ENCODE measurements at regions not wholly inside any gene's neighbourhood (a gene's known extent, or its start where the extent isn't known, plus 50 kb on each side); places are given as distances from the start of the nearest gene placed in this dataset.

DNA sequence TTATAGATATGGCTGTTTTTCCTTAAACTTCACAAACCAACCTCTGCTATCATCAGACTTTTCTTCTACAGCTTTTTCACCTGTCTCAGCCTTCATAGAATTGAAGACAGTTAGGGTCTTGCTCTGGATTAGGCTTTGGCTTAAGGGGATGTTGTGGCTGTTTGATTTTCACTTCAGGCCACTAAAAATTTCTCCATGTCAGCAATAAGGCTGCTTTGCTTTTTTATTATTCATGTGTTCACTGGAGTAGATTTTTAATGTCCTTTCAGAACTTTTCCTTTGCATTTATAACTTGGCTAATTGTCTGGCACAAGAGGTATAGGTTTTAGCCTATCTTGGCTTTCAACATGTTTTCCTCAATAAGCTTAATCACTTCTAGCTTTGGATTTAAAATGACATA lies 392.6 kb downstream of the RFPL4B start:
- no peak for FAIRE-seq
- POLR2A ChIA-PET, result no interaction called here

GRCh38 chr6:112743323-112743722 lies 396.2 kb downstream of the RFPL4B start:
- Histone ChIP-seq H3K27ac (no peak overlapping the region), H3K4me3 (no peak overlapping the region), H3K9me3 (no peaks in the 10 kb centered on the region), H3K4me1 (no peaks in the 10 kb centered on the region), H3K4me2 (no peak overlapping the region)
- TF ChIP-seq BCL3 (IDR thresholded peaks at IDR 0.05), result no peak
- TF ChIP-seq POLR2AphosphoS2 (conservative IDR thresholded peaks at IDR 0.05; ENCODE audit: low read length), result no peak
- no peak for TF ChIP-seq ZC3H11A (IDR thresholded peaks at IDR 0.05)
- TF ChIP-seq, protein P1, sequence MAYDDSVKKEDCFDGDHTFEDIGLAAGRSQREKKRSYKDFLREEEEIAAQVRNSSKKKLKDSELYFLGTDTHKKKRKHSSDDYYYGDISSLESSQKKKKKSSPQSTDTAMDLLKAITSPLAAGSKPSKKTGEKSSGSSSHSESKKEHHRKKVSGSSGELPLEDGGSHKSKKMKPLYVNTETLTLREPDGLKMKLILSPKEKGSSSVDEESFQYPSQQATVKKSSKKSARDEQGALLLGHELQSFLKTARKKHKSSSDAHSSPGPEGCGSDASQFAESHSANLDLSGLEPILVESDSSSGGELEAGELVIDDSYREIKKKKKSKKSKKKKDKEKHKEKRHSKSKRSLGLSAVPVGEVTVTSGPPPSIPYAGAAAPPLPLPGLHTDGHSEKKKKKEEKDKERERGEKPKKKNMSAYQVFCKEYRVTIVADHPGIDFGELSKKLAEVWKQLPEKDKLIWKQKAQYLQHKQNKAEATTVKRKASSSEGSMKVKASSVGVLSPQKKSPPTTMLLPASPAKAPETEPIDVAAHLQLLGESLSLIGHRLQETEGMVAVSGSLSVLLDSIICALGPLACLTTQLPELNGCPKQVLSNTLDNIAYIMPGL (CRISPR knock-in tag; IDR thresholded peaks at IDR 0.05; ENCODE audit: borderline replicate concordance), result no peak
- TF ChIP-seq JUNB (IDR thresholded peaks at IDR 0.05), result no peak
- CTCF ChIA-PET, result no interaction called here
- POLR2A ChIA-PET, result no interaction called here
- 78% methylated on average over 1 of the region's 1 CpG for WGBS (ENCODE audit: missing lambda C conversion rate)
- DNase-seq (ENCODE audit: low read depth in 1 of 2, low spot score in 1 of 2) (no peak), FAIRE-seq (no peak), ATAC-seq (no peak)

More for the DNA sequence above, 392.6 kb downstream of the RFPL4B start:
- CTCF ChIA-PET, result no interaction called here
- Histone ChIP-seq H3K27ac (no peak overlapping the region), H3K4me2 (no peak overlapping the region), H3K9me3 (no peaks in the 10 kb centered on the region), H3K4me3 (no peak overlapping the region), H3K4me1 (no peaks in the 10 kb centered on the region)
- TF ChIP-seq MAFK (IDR thresholded peaks at IDR 0.05; ENCODE audit: partially characterized antibody), result peak; percentile 39
- no peak for TF ChIP-seq ZSCAN20 (CRISPR knock-in tag; IDR thresholded peaks at IDR 0.05)
- TF ChIP-seq MYC (IDR thresholded peaks at IDR 0.05; ENCODE audit: borderline replicate concordance, low read length), result no peak
- no peak for DNase-seq (ENCODE audit: low read depth in 1 of 2, low spot score in 1 of 2)
- no peak for ATAC-seq

DNA sequence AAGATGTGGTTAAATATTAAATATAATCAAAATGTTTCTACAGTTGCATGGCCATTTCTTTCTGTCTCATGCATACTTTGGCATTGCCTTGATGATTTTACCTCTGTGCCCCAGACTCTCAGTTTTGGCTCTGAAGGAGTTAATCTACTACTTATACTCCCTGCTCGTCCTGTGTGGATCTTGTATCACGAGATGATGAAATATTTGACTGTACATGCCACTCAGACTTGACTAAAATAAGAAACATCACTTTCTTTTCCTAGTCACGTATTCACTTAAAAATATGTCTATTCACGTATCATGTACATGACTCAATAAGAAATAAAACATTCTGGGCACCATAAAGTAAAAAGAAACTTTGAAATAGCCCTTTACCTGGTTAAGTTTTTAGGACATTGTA lies 397.7 kb downstream of the RFPL4B start:
- no peak for ATAC-seq
- 33% methylated on average over 4 of the region's 4 CpGs for WGBS (ENCODE audit: missing lambda C conversion rate)
- CTCF ChIA-PET, result no interaction called here
- POLR2A ChIA-PET, result no interaction called here
- Histone ChIP-seq H3K27ac (no peak overlapping the region), H3K4me3 (no peak overlapping the region), H3K4me2 (no peak overlapping the region), H3K9me3 (no peaks in the 10 kb centered on the region), H3K4me1 (no peaks in the 10 kb centered on the region)
- FAIRE-seq, result no peak
- TF ChIP-seq BHLHE40 (IDR thresholded peaks at IDR 0.05; ENCODE audit: low read depth, low read length) (no peak), PHF8 (IDR thresholded peaks at IDR 0.05; ENCODE audit: borderline replicate concordance, low read depth) (no peak), HES2 (IDR thresholded peaks at IDR 0.05) (no peak), NPAS2 (CRISPR knock-in tag; IDR thresholded peaks at IDR 0.05; ENCODE audit: borderline replicate concordance) (no peak), CBX8 (IDR thresholded peaks at IDR 0.05) (no peak), RARB (CRISPR knock-in tag; IDR thresholded peaks at IDR 0.05) (no peak)
- TF ChIP-seq, protein P2, sequence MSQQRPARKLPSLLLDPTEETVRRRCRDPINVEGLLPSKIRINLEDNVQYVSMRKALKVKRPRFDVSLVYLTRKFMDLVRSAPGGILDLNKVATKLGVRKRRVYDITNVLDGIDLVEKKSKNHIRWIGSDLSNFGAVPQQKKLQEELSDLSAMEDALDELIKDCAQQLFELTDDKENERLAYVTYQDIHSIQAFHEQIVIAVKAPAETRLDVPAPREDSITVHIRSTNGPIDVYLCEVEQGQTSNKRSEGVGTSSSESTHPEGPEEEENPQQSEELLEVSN (IDR thresholded peaks at IDR 0.05; ENCODE audit: borderline replicate concordance, low read depth), result no peak
- DNase-seq (ENCODE audit: low read depth in 1 of 2, low spot score in 1 of 2), result no peak

GRCh38 chr6:112745765-112746164 lies 398.6 kb downstream of the RFPL4B start:
- ATAC-seq, result no peak
- H3K9me3 ChIP-seq, result no peaks in the 10 kb centered on the region
- CTCF ChIA-PET, result no interaction called here
- H3K4me2 ChIP-seq, result no peak overlapping the region
- H3K4me3 ChIP-seq, result no peak overlapping the region
- no peak overlapping the region for H3K27ac ChIP-seq
- 0% methylated on average over 1 of the region's 1 CpG for WGBS (ENCODE audit: missing lambda C conversion rate)
- FAIRE-seq, result no peak
- no peak for DNase-seq (ENCODE audit: low read depth in 1 of 2, low spot score in 1 of 2)
- no peaks in the 10 kb centered on the region for H3K4me1 ChIP-seq
- POLR2A ChIA-PET, result no interaction called here
- TF ChIP-seq KDM5A (IDR thresholded peaks at IDR 0.05) (no peak), EHMT2 (IDR thresholded peaks at IDR 0.05; ENCODE audit: low read depth) (no peak), ESRRA (IDR thresholded peaks at IDR 0.05; ENCODE audit: borderline replicate concordance, low read length) (no peak), ATOH8 (CRISPR knock-in tag; IDR thresholded peaks at IDR 0.05; ENCODE audit: low read depth) (no peak), CHD2 (IDR thresholded peaks at IDR 0.05; ENCODE audit: low read length, partially characterized antibody) (no peak), CEBPB (IDR thresholded peaks at IDR 0.05) (no peak), ZSCAN20 (CRISPR knock-in tag; IDR thresholded peaks at IDR 0.05) (no peak), PBX3 (IDR thresholded peaks at IDR 0.05) (no peak), ZC3H11A (IDR thresholded peaks at IDR 0.05) (no peak), HOXA7 (CRISPR knock-in tag; IDR thresholded peaks at IDR 0.05) (no peak), HDAC2 (IDR thresholded peaks at IDR 0.05) (no peak), CHD4 (IDR thresholded peaks at IDR 0.05; ENCODE audit: borderline replicate concordance) (no peak)
- TF ChIP-seq, protein P1 (CRISPR knock-in tag; IDR thresholded peaks at IDR 0.05; ENCODE audit: borderline replicate concordance), result no peak

All from A549 (cell line).